Suprapubic skin (tissue), 3 donors: ENCODE measurements at regions not wholly inside any gene's neighbourhood (a gene's known extent, or its start where the extent isn't known, plus 50 kb on each side); places are given as distances from the start of the nearest gene placed in this dataset.

ENCODE experiments used
- CTCF ChIP-seq, 2 donors: fragments of 200-600 bp in 1 of 2; fragments of 450-650 bp in 1 of 2; sonication (generic) in 1 of 2; IDR thresholded peaks; one replicate each; pipeline ENCODE4 v1.5.1; 2016 to 2019; ENCODE audit warnings: antibody characterized with exemption in 2 of 2, mild to moderate bottlenecking in 1 of 2, moderate library complexity in 1 of 2
- EP300 ChIP-seq: sonication (generic); formaldehyde crosslinking; IDR thresholded peaks from one replicate; pipeline ENCODE4 v1.6.1; 2017; ENCODE audit warnings: antibody characterized with exemption

DNA sequence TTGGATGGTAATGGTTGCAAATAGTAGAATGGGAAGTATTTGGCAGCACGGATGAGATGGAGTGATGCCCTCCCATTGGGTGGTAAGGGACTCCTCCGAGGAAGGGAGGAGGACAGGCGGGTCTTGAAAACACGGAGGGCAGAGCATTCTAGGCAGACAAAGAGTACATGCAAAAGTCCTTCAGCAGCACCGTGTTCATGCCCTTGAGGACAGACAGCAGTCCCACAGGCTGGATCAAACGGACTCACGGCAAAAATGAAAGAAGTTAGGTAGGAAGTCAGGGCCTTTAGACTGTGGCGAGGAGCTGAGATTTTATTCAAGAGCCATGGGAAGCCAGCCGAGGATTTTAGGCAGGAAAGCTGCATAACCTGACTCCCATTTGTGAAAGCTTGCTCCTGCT is 253.9 kb downstream of the RHOU start:
- TF ChIP-seq CTCF (IDR thresholded peaks at IDR 0.05): no peak
- TF ChIP-seq EP300: no peak
